ENCODE measurements at regions not wholly inside any gene's neighbourhood (a gene's known extent, or its start where the extent isn't known, plus 50 kb on each side); places are given as distances from the start of the nearest gene placed in this dataset.

DNA sequence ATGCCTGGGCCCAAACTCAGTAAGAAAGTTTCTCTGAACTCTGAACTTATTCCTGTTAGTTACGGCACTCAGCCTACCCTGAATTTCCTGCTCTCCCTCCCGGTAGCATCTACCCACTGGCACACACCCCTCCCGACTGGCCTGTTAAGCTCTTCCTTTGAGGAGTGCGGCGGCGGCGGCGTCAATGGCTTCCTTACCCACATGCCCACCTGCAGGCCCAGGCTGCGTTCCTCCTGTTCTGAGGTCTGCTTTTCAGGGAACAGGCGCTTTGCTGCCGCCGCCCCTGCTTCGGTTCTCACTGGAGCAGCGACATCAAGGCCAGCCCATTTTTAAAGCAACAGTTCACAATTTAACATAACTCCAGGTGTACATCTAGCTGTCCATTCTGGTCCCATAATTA, 432.4 kb downstream of the DCDC2C start:
- WGBS, 2 donors: 85 to 93% methylated on average over 14 of the region's 14 CpGs
- peak in 1 of 2 donors; percentile 3 for DNase-seq
- TF ChIP-seq POLR2A (IDR thresholded peaks at IDR 0.05): no peak
- no peak for TF ChIP-seq CTCF (IDR thresholded peaks at IDR 0.05)
- intact Hi-C loops (cut with DNase I): no loop called here
- no peaks in the 10 kb centered on the region for H3K36me3 ChIP-seq
- H3K9me3 ChIP-seq: no peaks in the 10 kb centered on the region
- H3K4me1 ChIP-seq: peaks cover 13 to 18% of the 10 kb centered on the region in 2 donors
- H3K4me3 ChIP-seq (replicated peaks in 1 of 3): no peak overlapping the region
- H3K27me3 ChIP-seq: no peaks in the 10 kb centered on the region
- no peak overlapping the region for H3K27ac ChIP-seq

DNA sequence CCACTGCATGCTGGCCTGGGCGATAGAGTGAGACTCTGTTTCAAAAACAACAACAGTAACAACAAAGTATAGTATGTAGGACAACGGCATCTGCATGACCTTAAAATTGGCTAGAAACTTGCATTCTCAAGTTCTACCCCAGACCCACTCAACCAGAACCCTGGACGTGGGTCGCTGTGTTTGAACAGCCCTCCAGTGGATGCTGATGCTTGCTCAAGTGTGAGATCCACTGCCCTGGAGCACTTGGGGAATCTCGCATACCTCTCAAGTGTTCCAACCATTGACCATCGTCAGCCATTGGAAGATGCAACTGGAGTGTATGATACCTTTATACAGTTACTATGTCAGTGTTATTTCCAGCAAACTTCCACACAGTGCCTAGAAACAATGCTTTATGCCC, 435.9 kb downstream of the DCDC2C start:
- Histone ChIP-seq H3K4me3 (replicated peaks in 1 of 3) (no peak overlapping the region), H3K27me3 (no peaks in the 10 kb centered on the region), H3K36me3 (no peaks in the 10 kb centered on the region), H3K9me3 (no peaks in the 10 kb centered on the region), H3K27ac (peak overlapping the region in 1 of 3 donors; percentile 2), H3K4me1 (peaks cover 13 to 18% of the 10 kb centered on the region in 2 donors)
- DNase-seq: peak; percentile 24 to 29
- TF ChIP-seq POLR2A (IDR thresholded peaks at IDR 0.05) (no peak), CTCF (IDR thresholded peaks at IDR 0.05) (no peak)
- intact Hi-C loops (cut with DNase I): no loop called here
- WGBS, 2 donors: 32 to 47% methylated on average over 6 of the region's 6 CpGs

DNA sequence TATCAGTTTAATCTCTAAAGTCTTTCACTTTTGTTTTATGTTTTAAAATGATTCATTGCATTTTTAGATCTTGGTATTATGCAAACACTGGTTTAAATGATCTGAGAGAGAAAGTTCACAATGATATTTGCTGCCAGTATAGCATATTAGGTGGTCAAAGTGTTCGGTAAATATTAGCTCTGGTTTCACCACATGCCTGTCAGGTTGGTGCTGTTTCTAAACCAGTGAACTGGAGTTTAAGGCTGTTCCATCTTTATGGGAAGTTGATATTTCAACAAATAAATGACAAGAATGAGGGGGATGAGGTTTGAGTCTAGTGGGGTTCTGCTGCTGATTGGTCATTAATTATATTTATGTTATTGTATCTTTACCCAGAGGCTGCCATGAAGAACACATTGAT, 436.4 kb downstream of the DCDC2C start:
- Histone ChIP-seq H3K9me3 (no peaks in the 10 kb centered on the region), H3K4me3 (replicated peaks in 1 of 3) (no peak overlapping the region), H3K27ac (peak overlapping the region in 1 of 3 donors; percentile 2), H3K36me3 (no peaks in the 10 kb centered on the region), H3K4me1 (peaks cover 13 to 18% of the 10 kb centered on the region in 2 donors), H3K27me3 (no peaks in the 10 kb centered on the region)
- intact Hi-C loops (cut with DNase I): no loop called here
- 50 to 61% methylated on average over 1 of the region's 1 CpG for WGBS, 2 donors
- no peak for TF ChIP-seq CTCF (IDR thresholded peaks at IDR 0.05)
- TF ChIP-seq POLR2A (IDR thresholded peaks at IDR 0.05): no peak
- DNase-seq: no peak

GRCh38 chr2:4140281-4140970, 437.1 kb downstream of the DCDC2C start:
- H3K27ac ChIP-seq: no peak overlapping the region
- no peaks in the 10 kb centered on the region for H3K9me3 ChIP-seq
- no peaks in the 10 kb centered on the region for H3K36me3 ChIP-seq
- no peak for TF ChIP-seq POLR2A (IDR thresholded peaks at IDR 0.05)
- TF ChIP-seq CTCF (IDR thresholded peaks at IDR 0.05): no peak
- no peak overlapping the region for H3K4me3 ChIP-seq (replicated peaks in 1 of 3)
- intact Hi-C loops (cut with DNase I): no loop called here
- WGBS, 2 donors: 55 to 57% methylated on average over 9 of the region's 9 CpGs
- H3K27me3 ChIP-seq: no peaks in the 10 kb centered on the region
- H3K4me1 ChIP-seq: peaks cover 13 to 18% of the 10 kb centered on the region in 2 donors
- DNase-seq: peak in 1 of 2 donors; percentile 18

DNA sequence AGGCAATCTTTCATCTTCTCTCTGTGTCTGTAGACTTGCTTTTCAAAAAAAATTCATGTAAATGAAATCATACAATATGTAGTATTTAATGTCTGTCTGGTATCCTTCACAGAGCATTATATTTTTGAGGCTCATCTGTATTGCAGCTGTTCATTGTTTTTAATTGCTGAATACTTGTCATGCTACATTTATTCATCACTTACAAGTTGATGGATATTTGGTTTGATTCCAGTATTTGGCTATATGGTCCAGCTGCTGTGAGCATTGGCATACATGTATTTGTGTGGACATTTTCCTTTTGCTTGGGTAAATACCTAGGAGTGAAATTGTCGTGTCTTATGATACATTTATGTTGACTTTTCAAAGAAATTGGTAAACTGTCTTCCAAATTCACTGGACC, 441.4 kb downstream of the DCDC2C start:
- H3K27ac ChIP-seq: no peak overlapping the region
- no peaks in the 10 kb centered on the region for H3K36me3 ChIP-seq
- no peaks in the 10 kb centered on the region for H3K27me3 ChIP-seq
- WGBS, 2 donors: 81 to 94% methylated on average over 1 of the region's 1 CpG
- no peak for DNase-seq
- no peaks in the 10 kb centered on the region for H3K9me3 ChIP-seq
- H3K4me3 ChIP-seq (replicated peaks in 1 of 3): no peak overlapping the region
- TF ChIP-seq POLR2A (IDR thresholded peaks at IDR 0.05) (no peak), CTCF (IDR thresholded peaks at IDR 0.05) (no peak)
- peaks cover 8 to 10% of the 10 kb centered on the region in 2 donors for H3K4me1 ChIP-seq
- intact Hi-C loops (cut with DNase I): no loop called here

Measured in thyroid gland (tissue), 4 donors.